Tibial artery (tissue), 4 donors: ENCODE measurements at regions not wholly inside any gene's neighbourhood (a gene's known extent, or its start where the extent isn't known, plus 50 kb on each side); places are given as distances from the start of the nearest gene placed in this dataset.

Source experiments
- DNase-seq, 2 donors: peaks; one replicate each; pipeline ENCODE4 v3.0.0-alpha.2; 2019
- H3K27ac ChIP-seq, 2 donors: fragments of 200-600 bp; sonication (generic) in 1 of 2; 1 replicate in 1 of 2; 2 replicates in 1 of 2; pipeline ENCODE4 v1.5.1; 2018 to 2019; ENCODE audit warnings: mild to moderate bottlenecking in 1 of 2
- H3K27me3 ChIP-seq, 2 donors: fragments of 200-600 bp; sonication (generic) in 1 of 2; one replicate each; pipeline versions ENCODE4 v1.5.1 to v1.6.0; 2016 to 2019
- H3K36me3 ChIP-seq, 3 donors: fragments of 200-600 bp; sonication (generic) in 2 of 3; one replicate each; pipeline ENCODE4 v1.5.1; 2016 to 2019; ENCODE audit warnings: mild to moderate bottlenecking in 2 of 3
- H3K4me1 ChIP-seq, 4 donors: fragments of 200-600 bp; sonication (generic) in 2 of 4; 1 replicate in 3 of 4; 2 replicates in 1 of 4; pipeline ENCODE4 v1.5.1; 2016 to 2019
- H3K4me3 ChIP-seq, 2 donors: fragments of 200-600 bp; sonication (generic) in 1 of 2; 1 replicate in 1 of 2; 2 replicates in 1 of 2; pipeline ENCODE4 v1.5.1; 2018 to 2019; ENCODE audit warnings: mild to moderate bottlenecking in 2 of 2
- H3K9me3 ChIP-seq, 3 donors: fragments of 200-600 bp; sonication (generic) in 1 of 3; one replicate each; pipeline ENCODE4 v1.5.1; 2016 to 2019
- intact Hi-C: fragments of 100-400 bp; cut with DNase I; formaldehyde crosslinking; loops from one replicate; pipeline ENCODE4 v1.15.0; 2023; ENCODE audit warnings: low total_unique reads
- TF ChIP-seq, protein P1 (sequence below), 2 experiments: fragments of 200-600 bp in 1 of 2; fragments of 450-650 bp in 1 of 2; IDR thresholded peaks; one replicate each; pipeline ENCODE4 v1.5.1; 2017 to 2019; ENCODE audit warnings: antibody characterized with exemption in 2 of 2, mild to moderate bottlenecking in 1 of 2, moderate library complexity in 1 of 2

DNA sequence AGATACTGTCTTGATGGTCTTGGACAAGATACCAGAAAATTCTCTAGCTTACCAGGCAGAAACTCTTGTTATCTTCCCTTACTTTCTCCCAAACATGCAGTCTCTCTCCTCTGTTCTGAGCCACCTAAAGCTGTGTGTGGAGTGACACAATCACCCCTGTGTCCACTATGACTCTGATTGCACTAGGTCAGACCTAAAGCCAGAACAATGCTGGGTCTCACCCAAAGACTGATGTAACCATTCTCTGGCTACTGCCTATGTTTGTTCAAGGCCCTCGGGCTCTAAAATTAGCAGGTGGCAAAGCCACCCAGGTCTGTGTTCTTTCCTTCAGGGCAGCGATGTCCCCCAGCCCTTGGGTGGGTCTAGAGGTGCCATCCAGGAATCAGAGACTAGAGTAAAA is 200.5 kb downstream of the KCNA4 start:
- Histone ChIP-seq H3K27me3 (no peaks in the 10 kb centered on the region), H3K4me3 (no peak overlapping the region), H3K27ac (no peak overlapping the region), H3K9me3 (no peaks in the 10 kb centered on the region), H3K36me3 (no peaks in the 10 kb centered on the region), H3K4me1 (no peaks in the 10 kb centered on the region)
- DNase-seq = no peak
- intact Hi-C loops = no loop called here
- TF ChIP-seq, protein P1, sequence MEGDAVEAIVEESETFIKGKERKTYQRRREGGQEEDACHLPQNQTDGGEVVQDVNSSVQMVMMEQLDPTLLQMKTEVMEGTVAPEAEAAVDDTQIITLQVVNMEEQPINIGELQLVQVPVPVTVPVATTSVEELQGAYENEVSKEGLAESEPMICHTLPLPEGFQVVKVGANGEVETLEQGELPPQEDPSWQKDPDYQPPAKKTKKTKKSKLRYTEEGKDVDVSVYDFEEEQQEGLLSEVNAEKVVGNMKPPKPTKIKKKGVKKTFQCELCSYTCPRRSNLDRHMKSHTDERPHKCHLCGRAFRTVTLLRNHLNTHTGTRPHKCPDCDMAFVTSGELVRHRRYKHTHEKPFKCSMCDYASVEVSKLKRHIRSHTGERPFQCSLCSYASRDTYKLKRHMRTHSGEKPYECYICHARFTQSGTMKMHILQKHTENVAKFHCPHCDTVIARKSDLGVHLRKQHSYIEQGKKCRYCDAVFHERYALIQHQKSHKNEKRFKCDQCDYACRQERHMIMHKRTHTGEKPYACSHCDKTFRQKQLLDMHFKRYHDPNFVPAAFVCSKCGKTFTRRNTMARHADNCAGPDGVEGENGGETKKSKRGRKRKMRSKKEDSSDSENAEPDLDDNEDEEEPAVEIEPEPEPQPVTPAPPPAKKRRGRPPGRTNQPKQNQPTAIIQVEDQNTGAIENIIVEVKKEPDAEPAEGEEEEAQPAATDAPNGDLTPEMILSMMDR (IDR thresholded peaks at IDR 0.05) = no peak

DNA sequence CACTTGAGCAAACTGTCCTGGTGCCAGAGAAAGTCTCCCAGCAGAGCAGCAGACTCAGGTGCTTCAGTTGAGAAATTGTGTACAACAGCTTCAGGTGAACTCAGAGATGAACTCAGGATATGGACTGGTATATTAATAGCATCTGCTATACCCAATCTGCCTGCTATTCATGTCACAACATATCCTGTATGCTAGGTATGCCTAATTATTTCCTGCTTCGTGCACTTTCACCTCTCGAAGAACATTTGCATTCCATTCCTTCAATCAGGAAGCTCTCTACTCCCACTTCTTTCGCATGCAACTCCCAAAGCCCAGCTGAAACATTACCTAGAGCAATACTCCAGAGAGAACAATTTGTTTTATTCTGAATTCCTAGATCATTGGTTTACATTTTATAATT is 207.7 kb downstream of the KCNA4 start:
- H3K4me1 ChIP-seq = no peaks in the 10 kb centered on the region
- intact Hi-C loops = no loop called here
- H3K4me3 ChIP-seq = no peak overlapping the region
- no peaks in the 10 kb centered on the region for H3K27me3 ChIP-seq
- H3K9me3 ChIP-seq = no peaks in the 10 kb centered on the region
- TF ChIP-seq, protein P1 (IDR thresholded peaks at IDR 0.05) = no peak
- no peak for DNase-seq
- no peak overlapping the region for H3K27ac ChIP-seq
- H3K36me3 ChIP-seq = no peaks in the 10 kb centered on the region

DNA sequence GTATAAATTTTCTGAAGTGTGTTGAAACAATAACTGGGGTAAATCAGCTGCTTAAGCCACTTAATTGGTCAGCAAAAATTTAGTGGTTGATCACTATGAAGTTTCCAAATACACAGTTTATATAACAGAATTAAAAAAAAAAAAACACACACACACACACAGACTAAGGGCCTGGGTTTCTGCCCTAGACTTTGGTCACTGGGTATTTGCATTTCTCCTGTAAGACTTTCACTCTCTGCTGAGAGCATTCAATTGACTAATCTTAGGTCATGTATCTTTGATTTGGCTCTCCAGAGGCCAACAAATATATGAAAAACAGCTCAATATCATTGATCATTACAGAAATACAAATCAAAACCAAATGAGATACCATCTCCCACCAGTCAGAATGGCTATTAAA is 214.3 kb downstream of the KCNA4 start:
- TF ChIP-seq, protein P1 (IDR thresholded peaks at IDR 0.05) = no peak
- intact Hi-C loops = no loop called here
- Histone ChIP-seq H3K27me3 (no peaks in the 10 kb centered on the region), H3K36me3 (no peaks in the 10 kb centered on the region), H3K9me3 (no peaks in the 10 kb centered on the region), H3K27ac (no peak overlapping the region), H3K4me3 (no peak overlapping the region), H3K4me1 (no peaks in the 10 kb centered on the region)
- DNase-seq = no peak

DNA sequence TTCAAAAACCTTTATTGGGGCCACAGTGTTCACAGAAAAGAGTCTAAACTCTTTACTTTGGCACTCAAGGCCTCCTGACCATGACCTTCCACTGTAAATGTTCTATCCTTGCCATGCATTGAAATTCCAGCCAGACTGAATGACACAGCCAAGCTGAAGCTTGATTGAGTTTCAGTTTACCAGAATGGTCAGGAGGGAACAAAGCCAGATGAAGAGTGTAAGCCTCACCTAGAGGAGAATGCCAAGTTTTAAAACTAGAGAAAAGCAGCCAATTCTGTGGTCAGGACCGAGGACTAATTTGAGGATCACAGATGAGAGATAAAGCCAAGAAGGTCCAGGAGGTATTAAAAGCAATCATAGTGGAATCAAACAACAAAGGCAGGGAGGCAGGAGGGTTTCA is 215.3 kb downstream of the KCNA4 start:
- no peak overlapping the region for H3K27ac ChIP-seq
- DNase-seq = no peak
- no peaks in the 10 kb centered on the region for H3K27me3 ChIP-seq
- intact Hi-C loops = no loop called here
- no peaks in the 10 kb centered on the region for H3K9me3 ChIP-seq
- no peaks in the 10 kb centered on the region for H3K4me1 ChIP-seq
- no peak overlapping the region for H3K4me3 ChIP-seq
- TF ChIP-seq, protein P1 (IDR thresholded peaks at IDR 0.05) = no peak
- no peaks in the 10 kb centered on the region for H3K36me3 ChIP-seq

DNA sequence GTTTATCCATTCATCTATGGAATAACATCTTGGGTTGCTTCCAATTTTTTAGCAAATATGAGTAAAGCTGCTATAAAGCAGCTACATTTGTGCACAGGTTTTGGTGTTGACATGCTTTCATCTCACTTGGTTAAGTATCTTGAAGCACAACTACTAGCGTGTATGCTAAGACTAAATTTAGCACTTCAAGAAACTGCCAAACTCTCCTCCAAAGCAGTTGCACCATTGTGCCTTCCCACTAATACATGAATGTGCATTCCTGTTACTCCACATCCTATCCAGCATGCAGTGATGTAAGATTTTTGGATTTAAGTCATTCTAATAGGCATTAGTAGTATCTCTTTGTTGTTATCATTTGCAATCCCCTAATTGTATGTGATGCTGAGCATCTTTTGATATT is 230.7 kb downstream of the KCNA4 start:
- DNase-seq = no peak
- Histone ChIP-seq H3K9me3 (no peaks in the 10 kb centered on the region), H3K36me3 (no peaks in the 10 kb centered on the region), H3K27me3 (no peaks in the 10 kb centered on the region), H3K27ac (no peak overlapping the region), H3K4me1 (no peaks in the 10 kb centered on the region), H3K4me3 (no peak overlapping the region)
- intact Hi-C loops = no loop called here
- TF ChIP-seq, protein P1 (IDR thresholded peaks at IDR 0.05) = no peak

DNA sequence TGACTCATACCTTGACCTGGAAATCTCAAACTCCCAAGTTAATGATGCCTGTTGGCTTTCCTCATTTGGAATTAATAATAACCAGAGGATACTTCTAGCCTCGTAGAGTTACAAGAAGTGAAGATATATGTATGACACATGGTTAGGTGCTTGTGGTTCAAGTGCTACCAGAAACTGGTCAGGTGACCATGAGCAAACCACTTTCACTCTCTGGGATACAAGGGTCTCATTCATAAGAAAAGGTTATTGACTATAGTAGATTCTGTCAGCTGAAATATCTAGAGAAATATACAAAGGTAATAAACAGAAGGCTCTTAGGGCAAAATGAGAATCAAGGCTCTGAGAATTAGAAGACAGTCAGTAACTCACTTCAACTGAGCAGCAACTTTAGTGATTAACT is 233.3 kb downstream of the KCNA4 start:
- intact Hi-C loops = no loop called here
- H3K4me3 ChIP-seq = no peak overlapping the region
- no peak for DNase-seq
- TF ChIP-seq, protein P1 (IDR thresholded peaks at IDR 0.05) = no peak
- no peaks in the 10 kb centered on the region for H3K36me3 ChIP-seq
- H3K27me3 ChIP-seq = no peaks in the 10 kb centered on the region
- no peaks in the 10 kb centered on the region for H3K4me1 ChIP-seq
- no peaks in the 10 kb centered on the region for H3K9me3 ChIP-seq
- H3K27ac ChIP-seq = no peak overlapping the region
